Endothelial cell of umbilical vein (primary cell): ENCODE measurements at regions not wholly inside any gene's neighbourhood (a gene's known extent, or its start where the extent isn't known, plus 50 kb on each side); places are given as distances from the start of the nearest gene placed in this dataset.

Source experiments
- BruUV-seq: library from RNA; stranded (reverse); fragments of 400-500 nt; replicated peaks from 2 replicates; lab custom pipeline; 2021; lab: Mats Ljungman, UMichigan
- CTCF ChIA-PET: fragments of 300-600, 350-600 bp; sonication (Branson Sonifier 250); formaldehyde crosslinking; loops from one replicate; lab custom pipeline; 2021; ENCODE audit warnings: antibody characterized with exemption, inconsistent platforms; lab: Charles Lee
- POLR2A ChIA-PET: fragments of 300-600, 350-600 bp; sonication (Branson Sonifier 250); formaldehyde crosslinking; loops from one replicate; lab custom pipeline; 2021; ENCODE audit warnings: antibody characterized with exemption, inconsistent platforms; lab: Charles Lee
- DNase-seq: peaks from one replicate; pipeline ENCODE4 v3.0.0-alpha.2; 2011; ENCODE audit warnings: low read depth, low spot score
- FAIRE-seq: peaks from 2 replicates; lab custom pipeline; 2011; peaks lifted over from hg19 to GRCh38; lab: Jason Lieb, UNC
- H2AFZ ChIP-seq: 2 replicates; pipeline ENCODE4 v1.6.0; 2012; ENCODE audit warnings: low read depth, low read length, control low read depth, inconsistent platforms
- H3K27ac ChIP-seq: 2 replicates; pipeline ENCODE4 v1.5.1; 2011; ENCODE audit warnings: low read depth, mild to moderate bottlenecking, control low read depth, low read length, moderate library complexity; ENCODE audit not compliant: insufficient read depth
- H3K27me3 ChIP-seq, 2 experiments: 2 replicates each; pipeline versions ENCODE4 v1.6.0 to v1.6.1; 2011; ENCODE audit warnings: low read length in 2 of 2, mixed read lengths in 1 of 2; ENCODE audit not compliant: control insufficient read depth in 2 of 2, insufficient read depth in 2 of 2
- H3K36me3 ChIP-seq, 2 experiments: 2 replicates in 1 of 2; 3 replicates in 1 of 2; pipeline ENCODE4 v1.5.1; 2011; ENCODE audit warnings: low read length in 2 of 2, mild to moderate bottlenecking in 1 of 2, moderate library complexity in 1 of 2; ENCODE audit not compliant: control insufficient read depth in 2 of 2, insufficient read depth in 2 of 2; ENCODE audit errors: extremely low read depth in 1 of 2
- H3K4me1 ChIP-seq: 3 replicates; pipeline ENCODE4 v1.5.1; 2011; ENCODE audit warnings: mild to moderate bottlenecking, low read length; ENCODE audit not compliant: control insufficient read depth, insufficient read depth; ENCODE audit errors: extremely low read depth
- H3K4me2 ChIP-seq: 2 replicates; pipeline ENCODE4 v1.6.1; 2011; ENCODE audit warnings: low read length, control low read depth, mixed read lengths; ENCODE audit not compliant: insufficient read depth
- H3K4me3 ChIP-seq, 3 experiments: fragments of 200-600 bp in 1 of 3; sonication (generic), shearing (Covaris generic) in 1 of 3; replicated peaks in 1 of 3; 2 replicates each; pipeline ENCODE4 v1.5.1; 2011 to 2016; ENCODE audit warnings: control low read depth in 3 of 3, low read length in 3 of 3, mild to moderate bottlenecking in 2 of 3, inconsistent platforms in 1 of 3, low read depth in 1 of 3, moderate library complexity in 1 of 3; ENCODE audit not compliant: insufficient read depth in 1 of 3
- H3K79me2 ChIP-seq: 2 replicates; pipeline ENCODE4 v1.6.0; 2012; ENCODE audit warnings: low read length, inconsistent platforms; ENCODE audit not compliant: control insufficient read depth, insufficient read depth
- H3K9ac ChIP-seq: replicated peaks from 2 replicates; pipeline ENCODE3; 2011; ENCODE audit warnings: low read length, control low read depth; ENCODE audit not compliant: insufficient read depth; ENCODE audit errors: extremely low read depth
- H3K9me1 ChIP-seq: replicated peaks from 3 replicates; pipeline ENCODE4 v1.6.0; 2011; ENCODE audit warnings: mild to moderate bottlenecking, low read length; ENCODE audit not compliant: control insufficient read depth, insufficient read depth; ENCODE audit errors: extremely low read depth
- H3K9me3 ChIP-seq: replicated peaks from 2 replicates; pipeline ENCODE4 v1.5.1; 2012; ENCODE audit warnings: low read length, inconsistent platforms; ENCODE audit not compliant: control insufficient read depth, insufficient read depth
- H4K20me1 ChIP-seq: replicated peaks from 2 replicates; pipeline ENCODE3; 2011; ENCODE audit warnings: mild to moderate bottlenecking, low read length; ENCODE audit not compliant: control insufficient read depth, insufficient read depth; ENCODE audit errors: extremely low read depth
- CTCF ChIP-seq, 2 donors: IDR thresholded peaks; 1 replicate in 1 of 2; 2 replicates in 1 of 2; pipeline ENCODE4 v1.5.1; 2011; ENCODE audit warnings: low read length in 2 of 2, mild to moderate bottlenecking in 2 of 2, moderate library complexity in 2 of 2, control low read depth in 1 of 2, inconsistent platforms in 1 of 2, low read depth in 1 of 2; ENCODE audit not compliant: insufficient read depth in 1 of 2; ENCODE audit errors: extremely low read depth in 1 of 2
- EZH2 ChIP-seq: IDR thresholded peaks from 2 replicates; pipeline ENCODE4 v1.6.1; 2012; ENCODE audit warnings: borderline replicate concordance, low read depth, mild to moderate bottlenecking, moderate library complexity, low read length, inconsistent platforms; ENCODE audit not compliant: severe bottlenecking
- FOS ChIP-seq: IDR thresholded peaks from 2 replicates; pipeline ENCODE4 v1.6.1; 2011; ENCODE audit warnings: mild to moderate bottlenecking, low read length, moderate library complexity, borderline replicate concordance; ENCODE audit not compliant: insufficient read depth
- GATA2 ChIP-seq: IDR thresholded peaks from 2 replicates; pipeline ENCODE4 v1.7.0; 2011; ENCODE audit warnings: low read depth, mild to moderate bottlenecking, moderate library complexity, mixed read lengths, low read length; ENCODE audit not compliant: insufficient read length, insufficient read depth
- JUN ChIP-seq: IDR thresholded peaks from 2 replicates; pipeline ENCODE4 v1.6.1; 2011; ENCODE audit warnings: borderline replicate concordance, low read depth; ENCODE audit not compliant: insufficient read length, insufficient read depth
- MAX ChIP-seq: IDR thresholded peaks from 2 replicates; pipeline ENCODE4 v1.6.1; 2011; ENCODE audit not compliant: insufficient read depth, insufficient read length
- MYC ChIP-seq: IDR thresholded peaks from one replicate; pipeline ENCODE4 v1.6.1; 2011; ENCODE audit warnings: mild to moderate bottlenecking, low read depth, low read length
- POLR2A ChIP-seq: IDR thresholded peaks from 2 replicates; pipeline ENCODE4 v1.6.1; 2012; ENCODE audit warnings: low read depth, mild to moderate bottlenecking, control low read depth, low read length
- POLR2AphosphoS5 ChIP-seq: IDR thresholded peaks from 2 replicates; pipeline ENCODE4 v1.6.1; 2012; ENCODE audit warnings: low read depth, mild to moderate bottlenecking, control low read depth, low read length, moderate library complexity; ENCODE audit not compliant: insufficient read depth
- dilution Hi-C: fragments of 300-500 bp; cut with MboI; formaldehyde crosslinking; loops from one replicate; pipeline ENCODE4 v1.15.0; 2019; ENCODE audit warnings: low sequenced_read_pairs; ENCODE audit not compliant: extremely low pct_ligation_motif_present
- intact Hi-C: fragments of 100-400 bp; cut with micrococcal nuclease; formaldehyde crosslinking; loops from one replicate; pipeline ENCODE4 v1.10.0; 2022

- ChIA-PET CTCF (interaction anchor here (1.2 to 1.3 kb wide), 2 partner anchors 8 to 26 kb away, joined by 3 read pairs; no protein-coding TSS in a partner anchor), POLR2A (no interaction called here)
- intact Hi-C loops: no loop called here
- no peak overlapping the region for H2AFZ ChIP-seq
- no TSS peak for BruUV-seq
- TF ChIP-seq MAX (no peak), GATA2 (no peak), JUN (no peak), EZH2 (no peak), FOS (no peak), POLR2AphosphoS5 (no peak), POLR2A (no peak), CTCF (IDR thresholded peaks at IDR 0.05; ENCODE audit: extremely low read depth in 1 of 2, insufficient read depth in 1 of 2, low read depth in 1 of 2, low read length in 2 of 2) (no peak), MYC (no peak)
- no peak overlapping the region for H3K9ac ChIP-seq
- H3K79me2 ChIP-seq: no peaks in the 10 kb centered on the region
- H3K27me3 ChIP-seq: peaks cover 19 to 32% of the 10 kb centered on the region in 2 experiments
- no peak overlapping the region for H3K27ac ChIP-seq
- no peak for DNase-seq
- no peaks in the 10 kb centered on the region for H3K9me3 ChIP-seq
- H4K20me1 ChIP-seq: no peaks in the 10 kb centered on the region
- no peak overlapping the region for H3K4me2 ChIP-seq
- dilution Hi-C loops: no loop called here
- H3K4me1 ChIP-seq: no peaks in the 10 kb centered on the region
- H3K9me1 ChIP-seq: no peaks in the 10 kb centered on the region
- no peak for FAIRE-seq
- H3K36me3 ChIP-seq: no peaks in the 10 kb centered on the region
- H3K4me3 ChIP-seq: no peak overlapping the region
Observed at GRCh38 chr5:77912721-77913120, 136.6 kb upstream of the TBCA start.
